ENCODE measurements at regions not wholly inside any gene's neighbourhood (a gene's known extent, or its start where the extent isn't known, plus 50 kb on each side); places are given as distances from the start of the nearest gene placed in this dataset.

DNA sequence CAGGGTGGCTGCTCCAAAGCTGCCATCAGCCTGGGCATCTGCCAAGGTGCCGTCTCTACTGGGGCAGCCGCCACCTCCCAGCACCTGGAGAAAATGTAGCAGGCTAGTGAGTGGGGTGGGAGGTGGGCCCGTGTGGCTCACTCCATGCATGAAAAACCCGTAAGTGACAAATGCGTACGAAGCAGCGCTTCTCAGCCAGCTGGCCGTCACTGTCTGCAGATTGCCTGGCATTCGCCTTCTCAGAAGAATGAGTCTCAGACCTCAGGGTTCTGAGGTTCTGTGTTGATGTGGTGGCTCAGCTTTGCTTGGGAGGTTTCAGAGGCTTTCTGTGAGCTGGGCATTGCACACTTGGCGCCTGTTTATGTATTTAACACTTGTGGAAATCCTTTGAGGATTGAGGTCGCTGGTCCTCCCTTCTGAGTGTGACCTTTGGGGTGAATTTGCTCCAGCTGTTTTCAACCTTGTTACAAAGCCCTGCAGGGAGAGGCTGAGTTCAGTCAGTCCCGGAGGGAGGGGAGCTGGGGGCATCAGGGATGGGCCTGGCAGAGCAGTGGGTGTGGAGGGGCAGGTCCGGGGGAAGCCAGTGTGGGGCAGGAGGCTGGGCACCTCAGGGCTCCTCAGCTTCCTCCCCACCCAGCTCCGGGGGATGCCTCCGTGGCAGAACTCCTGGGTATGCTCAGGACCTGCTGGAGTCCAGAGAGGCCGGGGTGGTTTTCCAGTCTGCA, 977.0 kb downstream of the TBC1D22A start:
- no peak for FAIRE-seq
- no peak for DNase-seq (ENCODE audit: insufficient read length, low spot score)
- TF ChIP-seq, protein P1, sequence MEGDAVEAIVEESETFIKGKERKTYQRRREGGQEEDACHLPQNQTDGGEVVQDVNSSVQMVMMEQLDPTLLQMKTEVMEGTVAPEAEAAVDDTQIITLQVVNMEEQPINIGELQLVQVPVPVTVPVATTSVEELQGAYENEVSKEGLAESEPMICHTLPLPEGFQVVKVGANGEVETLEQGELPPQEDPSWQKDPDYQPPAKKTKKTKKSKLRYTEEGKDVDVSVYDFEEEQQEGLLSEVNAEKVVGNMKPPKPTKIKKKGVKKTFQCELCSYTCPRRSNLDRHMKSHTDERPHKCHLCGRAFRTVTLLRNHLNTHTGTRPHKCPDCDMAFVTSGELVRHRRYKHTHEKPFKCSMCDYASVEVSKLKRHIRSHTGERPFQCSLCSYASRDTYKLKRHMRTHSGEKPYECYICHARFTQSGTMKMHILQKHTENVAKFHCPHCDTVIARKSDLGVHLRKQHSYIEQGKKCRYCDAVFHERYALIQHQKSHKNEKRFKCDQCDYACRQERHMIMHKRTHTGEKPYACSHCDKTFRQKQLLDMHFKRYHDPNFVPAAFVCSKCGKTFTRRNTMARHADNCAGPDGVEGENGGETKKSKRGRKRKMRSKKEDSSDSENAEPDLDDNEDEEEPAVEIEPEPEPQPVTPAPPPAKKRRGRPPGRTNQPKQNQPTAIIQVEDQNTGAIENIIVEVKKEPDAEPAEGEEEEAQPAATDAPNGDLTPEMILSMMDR (IDR thresholded peaks at IDR 0.05; ENCODE audit: insufficient read depth, missing control alignments), result no peak

DNA sequence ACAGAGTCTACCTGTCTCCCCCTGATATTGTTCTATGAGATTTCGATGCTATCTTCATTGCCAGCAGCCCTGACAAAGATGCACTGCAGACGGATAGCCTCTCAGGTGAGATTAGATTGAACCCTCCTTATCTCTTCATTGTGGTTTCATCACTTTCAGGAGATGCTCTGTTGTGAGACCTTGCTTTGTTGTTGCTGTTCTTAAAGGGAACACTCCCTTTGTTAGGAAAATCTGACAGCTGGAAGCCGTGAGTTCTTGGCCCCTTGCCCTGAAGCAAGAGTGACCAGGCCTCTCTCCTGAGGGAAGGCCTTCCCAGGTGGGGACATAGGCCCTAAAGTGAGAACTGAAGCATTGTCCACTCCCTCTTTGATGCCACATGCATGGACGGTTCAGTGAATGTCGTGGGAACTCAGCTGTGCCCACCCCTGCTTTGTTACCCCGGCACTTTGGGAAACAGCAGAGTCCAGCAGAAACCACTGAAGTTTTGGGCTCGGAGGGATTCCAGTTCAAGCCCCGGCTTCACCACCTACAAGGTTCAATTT, 976.1 kb downstream of the TBC1D22A start:
- TF ChIP-seq, protein P1 (IDR thresholded peaks at IDR 0.05; ENCODE audit: insufficient read depth, missing control alignments), result no peak
- DNase-seq (ENCODE audit: insufficient read length, low spot score) (no peak), FAIRE-seq (no peak)

DNA sequence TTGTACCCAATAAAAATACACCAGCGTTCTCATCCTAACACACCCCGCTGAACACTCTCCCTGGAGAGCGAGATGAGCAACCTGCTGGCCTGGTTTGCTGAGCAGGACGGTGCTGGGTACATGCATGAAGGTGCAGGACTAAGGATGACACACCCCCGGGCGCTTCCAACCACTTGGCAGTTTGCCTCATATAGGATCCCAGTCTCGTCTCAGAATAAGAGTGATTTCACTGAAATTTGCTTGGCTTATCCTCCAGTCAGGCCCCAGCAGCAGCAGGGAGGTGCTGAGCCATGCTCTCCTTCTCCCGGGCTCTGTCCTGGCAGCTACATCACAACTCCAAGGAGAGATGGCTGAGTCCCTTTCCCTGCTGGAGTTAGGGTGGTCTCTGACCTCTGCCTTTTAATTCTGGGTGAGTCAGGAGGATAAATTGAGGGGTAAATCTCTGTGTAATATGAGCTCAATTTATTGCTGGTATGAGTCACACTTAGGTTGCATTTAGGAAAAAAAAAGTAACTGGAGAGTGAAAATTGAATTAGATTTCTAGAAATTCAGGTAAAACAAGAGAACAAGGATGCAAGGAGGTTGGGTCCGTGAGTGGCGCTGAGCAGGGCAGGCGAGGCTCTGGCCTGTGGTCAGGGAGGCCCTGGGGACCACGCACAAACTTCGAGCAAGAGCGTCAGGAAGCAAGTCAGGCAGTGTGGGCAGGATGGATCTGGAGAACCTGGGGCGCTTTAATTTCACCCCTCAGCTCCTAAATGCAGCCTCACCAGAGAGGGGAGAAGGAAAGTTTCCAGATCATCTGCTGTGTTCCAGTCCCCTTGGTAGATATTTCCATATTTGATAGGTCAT, 974.0 kb downstream of the TBC1D22A start:
- TF ChIP-seq, protein P1 (IDR thresholded peaks at IDR 0.05; ENCODE audit: insufficient read depth, missing control alignments), result no peak
- no peak for FAIRE-seq
- DNase-seq (ENCODE audit: insufficient read length, low spot score), result no peak

DNA sequence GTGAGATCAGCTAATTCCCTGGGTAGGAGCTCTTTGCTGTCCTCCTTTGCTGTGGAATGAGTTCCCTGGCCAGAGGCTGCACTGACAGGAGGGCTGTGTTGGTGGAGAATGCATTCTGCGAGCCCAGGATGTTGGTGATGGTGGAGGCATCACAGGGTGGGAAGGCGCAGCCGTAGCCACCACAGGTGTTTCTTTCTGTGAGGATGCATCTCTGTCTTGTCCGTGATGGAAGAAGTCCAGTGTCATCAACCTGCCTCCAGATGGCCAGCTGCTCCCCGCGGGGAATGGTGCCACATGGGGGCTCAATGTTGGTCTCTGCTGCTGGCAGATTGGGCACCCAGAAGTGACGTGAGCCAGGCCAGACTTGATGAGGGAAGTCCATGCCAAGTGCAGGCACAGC, 972.1 kb downstream of the TBC1D22A start:
- TF ChIP-seq, protein P1 (IDR thresholded peaks at IDR 0.05; ENCODE audit: insufficient read depth, missing control alignments), result no peak

DNA sequence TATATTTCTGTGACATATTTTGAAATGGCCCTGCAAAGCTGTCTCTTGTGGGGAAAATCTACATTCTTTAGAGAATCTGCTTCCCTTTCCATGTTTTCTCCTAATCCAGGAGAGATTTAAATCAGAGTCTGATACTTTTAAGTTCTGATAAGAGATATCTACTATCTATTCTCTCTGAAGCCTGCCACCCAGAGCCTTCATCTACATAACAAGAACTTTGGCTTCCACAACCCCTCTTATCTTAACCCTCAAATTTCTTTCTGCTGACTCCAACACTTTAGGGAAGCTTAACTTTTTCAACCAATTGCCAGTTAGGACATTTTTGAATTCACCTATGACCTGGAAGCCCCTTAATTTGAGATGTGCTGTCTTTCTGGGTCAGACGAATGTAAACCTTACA, 965.2 kb downstream of the TBC1D22A start:
- TF ChIP-seq, protein P1 (IDR thresholded peaks at IDR 0.05; ENCODE audit: insufficient read depth, missing control alignments), result no peak
- DNase-seq (ENCODE audit: insufficient read length, low spot score) (no peak), FAIRE-seq (no peak)

More for the DNA sequence above, 972.1 kb downstream of the TBC1D22A start:
- no peak for FAIRE-seq
- DNase-seq (ENCODE audit: insufficient read length, low spot score), result no peak

DNA sequence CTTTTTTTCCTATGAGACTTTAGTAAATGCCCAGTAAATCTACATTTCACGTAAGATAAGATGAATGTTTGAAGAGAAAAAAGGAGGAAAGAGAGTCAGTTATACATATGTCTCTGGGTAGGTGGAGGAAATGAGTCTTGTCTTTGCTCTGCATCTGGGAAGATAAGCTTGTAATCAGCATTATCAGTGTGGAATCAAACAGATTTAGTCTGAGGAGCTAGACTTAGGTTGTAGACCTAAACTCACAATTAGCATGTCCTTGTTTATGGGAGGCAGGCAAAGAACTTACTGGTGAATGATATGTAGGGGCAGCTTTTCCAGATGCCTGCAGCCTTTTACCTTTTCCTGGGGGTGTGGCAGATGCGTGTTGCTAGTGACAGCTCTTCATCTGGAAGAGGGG, 962.3 kb downstream of the TBC1D22A start:
- DNase-seq (ENCODE audit: insufficient read length, low spot score) (no peak), FAIRE-seq (no peak)
- TF ChIP-seq, protein P1 (IDR thresholded peaks at IDR 0.05; ENCODE audit: insufficient read depth, missing control alignments), result no peak

Measured in D721Med (cell line).